Keratinocyte (primary cell): ENCODE measurements at regions not wholly inside any gene's neighbourhood (a gene's known extent, or its start where the extent isn't known, plus 50 kb on each side); places are given as distances from the start of the nearest gene placed in this dataset.

ENCODE experiments used
- DNase-seq: peaks from one replicate; pipeline ENCODE4 v3.0.0-alpha.2; 2011; ENCODE audit warnings: low read depth, missing footprints, low spot score
- FAIRE-seq: peaks from 2 replicates; lab custom pipeline; 2011; peaks lifted over from hg19 to GRCh38; lab: Jason Lieb, UNC
- H2AFZ ChIP-seq: 2 replicates; pipeline ENCODE4 v1.6.0; 2012; ENCODE audit warnings: low read length, control low read depth, inconsistent platforms; ENCODE audit not compliant: control insufficient read depth
- H3K27ac ChIP-seq: 2 replicates; pipeline ENCODE4 v1.5.1; 2011; ENCODE audit warnings: low read length; ENCODE audit not compliant: control insufficient read depth, insufficient read depth
- H3K27me3 ChIP-seq: 3 replicates; pipeline ENCODE4 v1.6.0; 2011; ENCODE audit warnings: low read length; ENCODE audit not compliant: control insufficient read depth, insufficient read depth; ENCODE audit errors: extremely low read depth
- H3K36me3 ChIP-seq, 2 experiments: 2 replicates in 1 of 2; 3 replicates in 1 of 2; pipeline ENCODE4 v1.5.1; 2011; ENCODE audit warnings: low read length in 2 of 2, mild to moderate bottlenecking in 1 of 2; ENCODE audit not compliant: control insufficient read depth in 2 of 2, insufficient read depth in 2 of 2; ENCODE audit errors: extremely low read depth in 1 of 2
- H3K4me1 ChIP-seq: 3 replicates; pipeline ENCODE4 v1.5.1; 2011; ENCODE audit warnings: low read length; ENCODE audit not compliant: control insufficient read depth, insufficient read depth; ENCODE audit errors: extremely low read depth
- H3K4me2 ChIP-seq: 3 replicates; pipeline ENCODE4 v1.6.0; 2011; ENCODE audit warnings: low read depth, low read length; ENCODE audit not compliant: control insufficient read depth, insufficient read depth; ENCODE audit errors: extremely low read depth
- H3K4me3 ChIP-seq, 3 experiments: fragments of 200-600 bp in 1 of 3; sonication (generic) in 1 of 3; 2 replicates in 2 of 3; 3 replicates in 1 of 3; pipeline ENCODE4 v1.5.1; 2011 to 2016; ENCODE audit warnings: low read length in 3 of 3, mild to moderate bottlenecking in 3 of 3, control low read depth in 2 of 3, inconsistent platforms in 1 of 3, low read depth in 1 of 3, mixed read lengths in 1 of 3, mixed run types in 1 of 3, moderate library complexity in 1 of 3; ENCODE audit not compliant: control insufficient read depth in 2 of 3, insufficient read depth in 2 of 3; ENCODE audit errors: extremely low read depth in 1 of 3
- H3K79me2 ChIP-seq: 2 replicates; pipeline ENCODE4 v1.6.0; 2012; ENCODE audit warnings: low read length; ENCODE audit not compliant: control insufficient read depth, insufficient read depth
- H3K9ac ChIP-seq: 3 replicates; pipeline ENCODE4 v1.6.0; 2011; ENCODE audit warnings: low read length; ENCODE audit not compliant: control insufficient read depth, insufficient read depth; ENCODE audit errors: extremely low read depth
- H3K9me1 ChIP-seq: 3 replicates; pipeline ENCODE4 v1.6.0; 2011; ENCODE audit warnings: low read length; ENCODE audit not compliant: control insufficient read depth, insufficient read depth; ENCODE audit errors: extremely low read depth
- H3K9me3 ChIP-seq: 2 replicates; pipeline ENCODE4 v1.5.1; 2012; ENCODE audit warnings: low read depth, low read length; ENCODE audit not compliant: control insufficient read depth
- H4K20me1 ChIP-seq: 3 replicates; pipeline ENCODE4 v1.6.0; 2011; ENCODE audit warnings: low read length; ENCODE audit not compliant: control insufficient read depth, insufficient read depth; ENCODE audit errors: extremely low read depth
- EZH2 ChIP-seq: IDR thresholded peaks from one replicate; pipeline ENCODE4 v1.6.1; 2012; ENCODE audit warnings: inconsistent platforms, mild to moderate bottlenecking, low read length, moderate library complexity
- dilution Hi-C: fragments of 300-500 bp; cut with MboI; formaldehyde crosslinking; loops from one replicate; pipeline ENCODE4 v1.7.0; 2020; ENCODE audit warnings: low sequenced_read_pairs; ENCODE audit not compliant: extremely low pct_ligation_motif_present
- TF ChIP-seq, protein P1 (sequence below), 3 experiments: IDR thresholded peaks in 1 of 3; conservative IDR thresholded peaks in 1 of 3; optimal IDR thresholded peaks in 1 of 3; 2 replicates in 2 of 3; 3 replicates in 1 of 3; pipeline versions ENCODE3 to v1.5.1; 2011; ENCODE audit warnings: low read length in 3 of 3, mild to moderate bottlenecking in 3 of 3, moderate library complexity in 2 of 3, control low read depth in 1 of 3, inconsistent platforms in 1 of 3; ENCODE audit not compliant: insufficient read depth in 2 of 3; ENCODE audit errors: extremely low read depth in 1 of 3

DNA sequence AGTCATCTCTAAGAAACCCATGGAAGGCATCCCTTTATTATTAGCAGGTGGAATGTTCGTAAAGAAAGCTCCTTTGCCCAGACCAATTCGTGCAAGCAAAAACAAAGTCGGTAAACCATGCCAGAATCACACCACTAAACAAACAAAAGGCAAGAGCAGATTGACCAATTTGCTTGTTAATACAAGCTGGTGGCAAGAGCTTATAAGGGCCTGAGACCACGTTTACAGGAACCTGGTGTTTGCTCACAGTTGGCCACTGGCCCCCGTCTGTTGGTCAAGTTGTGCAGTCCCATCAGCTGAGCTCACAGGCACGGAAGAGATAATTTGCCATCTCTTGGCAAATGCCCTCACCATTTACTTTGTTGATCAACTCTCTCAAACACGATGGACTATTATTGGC, 342.2 kb upstream of the MKI67 start:
- TF ChIP-seq, protein P1, sequence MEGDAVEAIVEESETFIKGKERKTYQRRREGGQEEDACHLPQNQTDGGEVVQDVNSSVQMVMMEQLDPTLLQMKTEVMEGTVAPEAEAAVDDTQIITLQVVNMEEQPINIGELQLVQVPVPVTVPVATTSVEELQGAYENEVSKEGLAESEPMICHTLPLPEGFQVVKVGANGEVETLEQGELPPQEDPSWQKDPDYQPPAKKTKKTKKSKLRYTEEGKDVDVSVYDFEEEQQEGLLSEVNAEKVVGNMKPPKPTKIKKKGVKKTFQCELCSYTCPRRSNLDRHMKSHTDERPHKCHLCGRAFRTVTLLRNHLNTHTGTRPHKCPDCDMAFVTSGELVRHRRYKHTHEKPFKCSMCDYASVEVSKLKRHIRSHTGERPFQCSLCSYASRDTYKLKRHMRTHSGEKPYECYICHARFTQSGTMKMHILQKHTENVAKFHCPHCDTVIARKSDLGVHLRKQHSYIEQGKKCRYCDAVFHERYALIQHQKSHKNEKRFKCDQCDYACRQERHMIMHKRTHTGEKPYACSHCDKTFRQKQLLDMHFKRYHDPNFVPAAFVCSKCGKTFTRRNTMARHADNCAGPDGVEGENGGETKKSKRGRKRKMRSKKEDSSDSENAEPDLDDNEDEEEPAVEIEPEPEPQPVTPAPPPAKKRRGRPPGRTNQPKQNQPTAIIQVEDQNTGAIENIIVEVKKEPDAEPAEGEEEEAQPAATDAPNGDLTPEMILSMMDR (optimal IDR thresholded peaks at IDR 0.05 in 1 of 3, IDR thresholded peaks at IDR 0.05 in 1 of 3, conservative IDR thresholded peaks at IDR 0.05 in 1 of 3; ENCODE audit: extremely low read depth in 1 of 3, insufficient read depth in 2 of 3, low read length in 3 of 3): no peak
- TF ChIP-seq EZH2: no peak
- no peaks in the 10 kb centered on the region for H3K4me1 ChIP-seq
- FAIRE-seq (no peak), DNase-seq (no peak)
- no peaks in the 10 kb centered on the region for H4K20me1 ChIP-seq
- no peaks in the 10 kb centered on the region for H3K36me3 ChIP-seq
- dilution Hi-C loops: no loop called here
- H3K79me2 ChIP-seq: no peaks in the 10 kb centered on the region
- H3K9me3 ChIP-seq: peaks cover 3% of the 10 kb centered on the region
- H3K4me2 ChIP-seq: no peak overlapping the region
- no peak overlapping the region for H3K4me3 ChIP-seq
- H3K27me3 ChIP-seq: no peaks in the 10 kb centered on the region
- no peak overlapping the region for H3K9ac ChIP-seq
- no peaks in the 10 kb centered on the region for H3K9me1 ChIP-seq
- no peak overlapping the region for H2AFZ ChIP-seq
- no peak overlapping the region for H3K27ac ChIP-seq

DNA sequence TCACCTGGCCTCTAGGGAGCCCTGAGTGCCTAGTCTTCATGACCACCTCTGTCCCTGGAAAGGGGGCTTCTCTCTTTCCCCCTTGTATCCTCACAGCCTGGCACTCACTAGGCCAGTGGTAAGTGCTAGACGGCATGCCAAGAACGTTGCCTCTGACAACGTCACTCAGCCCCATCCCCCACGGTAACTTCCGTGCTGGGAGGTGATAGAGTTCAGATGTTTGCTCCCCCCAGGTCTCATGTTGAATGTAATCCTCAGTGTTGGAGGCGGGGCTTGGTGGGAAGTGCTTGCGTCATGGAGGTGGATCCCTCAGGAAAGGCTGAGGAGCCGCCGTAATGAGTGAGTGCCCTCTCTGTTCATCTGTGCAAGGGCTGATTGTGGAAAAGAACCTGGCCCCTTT, 343.3 kb upstream of the MKI67 start:
- no peak for FAIRE-seq
- TF ChIP-seq, protein P1 (optimal IDR thresholded peaks at IDR 0.05 in 1 of 3, IDR thresholded peaks at IDR 0.05 in 1 of 3, conservative IDR thresholded peaks at IDR 0.05 in 1 of 3; ENCODE audit: extremely low read depth in 1 of 3, insufficient read depth in 2 of 3, low read length in 3 of 3): no peak
- no peak for TF ChIP-seq EZH2
- dilution Hi-C loops: no loop called here

More for the DNA sequence above, 343.3 kb upstream of the MKI67 start:
- Histone ChIP-seq H2AFZ (no peak overlapping the region), H3K4me1 (no peaks in the 10 kb centered on the region), H3K79me2 (no peaks in the 10 kb centered on the region), H3K27ac (no peak overlapping the region), H3K36me3 (no peaks in the 10 kb centered on the region), H4K20me1 (no peaks in the 10 kb centered on the region), H3K9me3 (peaks cover 3% of the 10 kb centered on the region), H3K27me3 (no peaks in the 10 kb centered on the region), H3K4me3 (no peak overlapping the region), H3K9ac (no peak overlapping the region), H3K9me1 (no peaks in the 10 kb centered on the region), H3K4me2 (no peak overlapping the region)
- no peak for DNase-seq
